ENCODE measurements at regions not wholly inside any gene's neighbourhood (a gene's known extent, or its start where the extent isn't known, plus 50 kb on each side); places are given as distances from the start of the nearest gene placed in this dataset.

GRCh38 chr12:125678589-125678993 lies 613.4 kb downstream of the AACS start:
- no peak for DNase-seq (ENCODE audit: low read depth)

GRCh38 chr12:125683748-125684381 lies 618.6 kb downstream of the AACS start:
- DNase-seq (ENCODE audit: low read depth): no peak

- no peak for DNase-seq (ENCODE audit: low read depth)
These were observed 619.9 kb downstream of the AACS start for GRCh38 chr12:125684968-125685790.

GRCh38 chr12:125685915-125686314 lies 620.7 kb downstream of the AACS start:
- no peak for DNase-seq (ENCODE audit: low read depth)

GRCh38 chr12:125687403-125687802 lies 622.2 kb downstream of the AACS start:
- DNase-seq (ENCODE audit: low read depth): no peak

- no peak for DNase-seq (ENCODE audit: low read depth)
These were observed 622.6 kb downstream of the AACS start for GRCh38 chr12:125687820-125688219.

GRCh38 chr12:125688223-125688622 lies 623.0 kb downstream of the AACS start:
- DNase-seq (ENCODE audit: low read depth): no peak

GRCh38 chr12:125688881-125689280 lies 623.6 kb downstream of the AACS start:
- no peak for DNase-seq (ENCODE audit: low read depth)

- DNase-seq (ENCODE audit: low read depth): no peak
These were observed 624.6 kb downstream of the AACS start for GRCh38 chr12:125689576-125690410.

GRCh38 chr12:125690841-125691240 lies 625.6 kb downstream of the AACS start:
- DNase-seq (ENCODE audit: low read depth): no peak

- no peak for DNase-seq (ENCODE audit: low read depth)
These were observed 630.8 kb downstream of the AACS start for GRCh38 chr12:125696054-125696453.

GRCh38 chr12:125704803-125705202 lies 639.6 kb downstream of the AACS start:
- no peak for DNase-seq (ENCODE audit: low read depth)

- no peak for DNase-seq (ENCODE audit: low read depth)
These were observed 655.7 kb downstream of the AACS start for GRCh38 chr12:125720961-125721360.

GRCh38 chr12:125734137-125734536 lies 668.9 kb downstream of the AACS start:
- peak; percentile 1 for DNase-seq (ENCODE audit: low read depth)

- DNase-seq (ENCODE audit: low read depth): no peak
These were observed 673.0 kb downstream of the AACS start for GRCh38 chr12:125738211-125738610.

- peak; percentile 4 for DNase-seq (ENCODE audit: low read depth)
These were observed 677.2 kb downstream of the AACS start for GRCh38 chr12:125742413-125742812.

GRCh38 chr12:125744201-125744600 lies 679.0 kb downstream of the AACS start:
- no peak for DNase-seq (ENCODE audit: low read depth)

- no peak for DNase-seq (ENCODE audit: low read depth)
These were observed 690.3 kb downstream of the AACS start for GRCh38 chr12:125755512-125755911.

GRCh38 chr12:125766091-125766490 lies 700.9 kb downstream of the AACS start:
- no peak for DNase-seq (ENCODE audit: low read depth)

- no peak for DNase-seq (ENCODE audit: low read depth)
These were observed 707.2 kb downstream of the AACS start for GRCh38 chr12:125772403-125772802.

- no peak for DNase-seq (ENCODE audit: low read depth)
These were observed 707.9 kb downstream of the AACS start for GRCh38 chr12:125773033-125773640.

GRCh38 chr12:125775507-125775906 lies 710.3 kb downstream of the AACS start:
- no peak for DNase-seq (ENCODE audit: low read depth)
